Right atrium auricular region (tissue), 2 donors: ENCODE measurements at regions not wholly inside any gene's neighbourhood (a gene's known extent, or its start where the extent isn't known, plus 50 kb on each side); places are given as distances from the start of the nearest gene placed in this dataset.

Source experiments
- DNase-seq: peaks from one replicate; pipeline ENCODE4 v3.0.0-alpha.2; 2019; ENCODE audit warnings: low spot score
- H3K27ac ChIP-seq, 2 donors: fragments of 200-600 bp; sonication (generic); 1 replicate in 1 of 2; 2 replicates in 1 of 2; pipeline ENCODE4 v1.5.1; 2016 to 2019
- H3K27me3 ChIP-seq, 2 donors: fragments of 200-600 bp; sonication (generic); one replicate each; pipeline versions ENCODE4 v1.5.1 to v1.6.0; 2017 to 2019
- H3K36me3 ChIP-seq: fragments of 200-600 bp; sonication (generic); one replicate; pipeline ENCODE4 v1.5.1; 2016
- H3K4me1 ChIP-seq, 2 donors: fragments of 200-600 bp; sonication (generic); one replicate each; pipeline versions ENCODE4 v1.5.1 to v1.6.0; 2017 to 2019
- H3K4me3 ChIP-seq, 2 donors: fragments of 200-600 bp; sonication (generic); 1 replicate in 1 of 2; 2 replicates in 1 of 2; pipeline ENCODE4 v1.5.1; 2017 to 2019; ENCODE audit warnings: mild to moderate bottlenecking in 1 of 2, moderate library complexity in 1 of 2
- H3K9me3 ChIP-seq, 2 donors: fragments of 200-600 bp; sonication (generic); one replicate each; pipeline ENCODE4 v1.5.1; 2019
- CTCF ChIP-seq, 2 donors: fragments of 200-600 bp; sonication (generic); IDR thresholded peaks; one replicate each; pipeline ENCODE4 v1.5.1; 2019; ENCODE audit warnings: antibody characterized with exemption in 2 of 2

GRCh38 chr7:153891990-153892389, 160.2 kb upstream of the DPP6 start:
- DNase-seq, result no peak
- H3K27me3 ChIP-seq, result no peaks in the 10 kb centered on the region
- H3K4me1 ChIP-seq, result peaks cover 0 to 11% of the 10 kb centered on the region in 2 donors

GRCh38 chr7:153902862-153903261, 149.3 kb upstream of the DPP6 start:
- TF ChIP-seq CTCF (IDR thresholded peaks at IDR 0.05), result no peak
- Histone ChIP-seq H3K4me1 (no peaks in the 10 kb centered on the region), H3K27ac (no peak overlapping the region), H3K36me3 (no peaks in the 10 kb centered on the region), H3K9me3 (no peaks in the 10 kb centered on the region), H3K4me3 (no peak overlapping the region), H3K27me3 (no peaks in the 10 kb centered on the region)
- no peak for DNase-seq

More at GRCh38 chr7:153891990-153892389, 160.2 kb upstream of the DPP6 start:
- no peak for TF ChIP-seq CTCF (IDR thresholded peaks at IDR 0.05)
- H3K36me3 ChIP-seq, result no peaks in the 10 kb centered on the region
- no peak overlapping the region for H3K27ac ChIP-seq
- H3K9me3 ChIP-seq, result no peaks in the 10 kb centered on the region
- no peak overlapping the region for H3K4me3 ChIP-seq

GRCh38 chr7:153912211-153912610, 140.0 kb upstream of the DPP6 start:
- no peak for TF ChIP-seq CTCF (IDR thresholded peaks at IDR 0.05)
- no peaks in the 10 kb centered on the region for H3K4me1 ChIP-seq

GRCh38 chr7:153920126-153920525, 132.1 kb upstream of the DPP6 start:
- Histone ChIP-seq H3K27me3 (no peaks in the 10 kb centered on the region), H3K36me3 (no peaks in the 10 kb centered on the region), H3K4me3 (no peak overlapping the region), H3K27ac (no peak overlapping the region), H3K9me3 (no peaks in the 10 kb centered on the region), H3K4me1 (no peaks in the 10 kb centered on the region)
- DNase-seq, result no peak
- TF ChIP-seq CTCF (IDR thresholded peaks at IDR 0.05), result no peak

More at GRCh38 chr7:153912211-153912610, 140.0 kb upstream of the DPP6 start:
- no peak overlapping the region for H3K4me3 ChIP-seq
- no peaks in the 10 kb centered on the region for H3K9me3 ChIP-seq
- no peak overlapping the region for H3K27ac ChIP-seq
- no peak for DNase-seq
- no peaks in the 10 kb centered on the region for H3K36me3 ChIP-seq
- H3K27me3 ChIP-seq, result no peaks in the 10 kb centered on the region

GRCh38 chr7:153920897-153921296, 131.3 kb upstream of the DPP6 start:
- Histone ChIP-seq H3K4me3 (no peak overlapping the region), H3K9me3 (no peaks in the 10 kb centered on the region), H3K27ac (no peak overlapping the region), H3K27me3 (no peaks in the 10 kb centered on the region), H3K4me1 (no peaks in the 10 kb centered on the region), H3K36me3 (no peaks in the 10 kb centered on the region)
- TF ChIP-seq CTCF (IDR thresholded peaks at IDR 0.05), result no peak
- no peak for DNase-seq

- H3K9me3 ChIP-seq, result no peaks in the 10 kb centered on the region
- no peak for DNase-seq
- no peak for TF ChIP-seq CTCF (IDR thresholded peaks at IDR 0.05)
- H3K36me3 ChIP-seq, result no peaks in the 10 kb centered on the region
- H3K27me3 ChIP-seq, result no peaks in the 10 kb centered on the region
- H3K27ac ChIP-seq, result no peak overlapping the region
- no peak overlapping the region for H3K4me3 ChIP-seq
- H3K4me1 ChIP-seq, result no peaks in the 10 kb centered on the region
These were observed 130.8 kb upstream of the DPP6 start for GRCh38 chr7:153921408-153921807.
